Inferior parietal cortex (tissue), 1 donor: ENCODE measurements at regions not wholly inside any gene's neighbourhood (a gene's known extent, or its start where the extent isn't known, plus 50 kb on each side); places are given as distances from the start of the nearest gene placed in this dataset.
"Not testable (repeated sequence)": the region's sequence is repeated elsewhere in the genome, so short reads cannot be mapped to it uniquely, and the experiment has no call there.

Experiments used
- DNase-seq: peaks from one replicate; pipeline ENCODE4 v3.0.0-alpha.2; 2016; ENCODE audit errors: extremely low spot score

DNA sequence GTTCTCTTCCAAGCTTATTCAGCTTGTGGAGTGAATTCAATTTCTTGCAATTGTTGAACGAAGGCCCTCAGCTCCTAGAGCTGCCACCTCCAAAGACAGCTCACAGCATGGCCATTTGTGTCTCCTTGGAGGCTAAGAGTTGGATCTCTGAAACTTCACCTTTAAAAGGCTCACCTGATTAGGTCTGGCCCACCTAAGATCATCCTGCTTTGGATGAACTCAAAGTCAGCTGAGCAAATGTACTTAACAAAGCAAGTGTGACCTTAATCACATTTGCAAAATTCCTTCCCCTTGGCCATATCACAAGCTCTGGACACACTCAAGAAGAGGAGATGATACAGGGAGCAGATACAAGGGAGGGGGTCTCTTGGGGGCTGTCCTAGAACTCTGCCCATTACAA is 67.8 kb upstream of the EEF2KMT start:
- DNase-seq, result not testable (repeated sequence)

- DNase-seq, result not testable (repeated sequence)
Observed at GRCh38 chr16:5162801-5163200, 65.2 kb upstream of the EEF2KMT start.

DNA sequence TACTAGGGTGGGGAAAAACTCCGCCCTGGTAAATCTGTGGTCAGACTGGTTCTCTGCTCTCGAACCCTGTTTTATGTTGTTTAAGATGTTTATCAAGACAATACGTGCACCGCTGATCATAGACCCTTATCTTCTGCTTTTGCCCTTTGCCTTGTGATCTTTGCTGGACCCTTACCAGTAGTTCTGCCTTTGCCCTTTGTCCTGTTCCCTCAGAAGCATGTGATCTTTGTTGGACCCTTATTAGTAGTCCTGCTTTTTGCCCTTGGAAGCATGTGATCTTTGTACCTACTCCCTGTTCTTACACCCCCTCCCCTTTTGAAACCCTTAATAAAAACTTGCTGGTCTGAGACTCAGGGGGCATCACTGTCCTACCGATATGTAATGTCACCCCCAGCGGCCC is 64.3 kb upstream of the EEF2KMT start:
- DNase-seq, result not testable (repeated sequence)

DNA sequence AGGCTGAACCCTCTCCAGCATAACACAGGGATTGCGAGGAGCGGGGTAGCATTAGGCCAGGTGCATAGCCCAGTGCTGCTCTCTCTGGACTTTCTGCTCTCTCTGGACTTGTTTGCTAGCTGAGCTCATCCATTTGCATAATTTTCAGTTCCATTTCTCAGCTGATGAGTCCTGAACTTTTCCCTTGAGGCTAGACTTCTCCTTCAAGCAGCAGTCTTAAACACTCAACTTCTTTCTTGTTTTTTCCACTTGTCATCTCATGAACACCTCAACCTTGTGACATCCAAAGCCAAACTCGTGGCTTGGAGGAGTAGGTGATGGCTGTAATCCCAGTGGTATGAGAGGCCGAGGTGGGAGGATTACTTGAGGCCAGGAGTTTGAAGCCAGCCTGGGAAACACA is 62.4 kb upstream of the EEF2KMT start:
- DNase-seq, result not testable (repeated sequence)

- DNase-seq, result not testable (repeated sequence)
Observed at GRCh38 chr16:5159537-5159936, 61.9 kb upstream of the EEF2KMT start.

DNA sequence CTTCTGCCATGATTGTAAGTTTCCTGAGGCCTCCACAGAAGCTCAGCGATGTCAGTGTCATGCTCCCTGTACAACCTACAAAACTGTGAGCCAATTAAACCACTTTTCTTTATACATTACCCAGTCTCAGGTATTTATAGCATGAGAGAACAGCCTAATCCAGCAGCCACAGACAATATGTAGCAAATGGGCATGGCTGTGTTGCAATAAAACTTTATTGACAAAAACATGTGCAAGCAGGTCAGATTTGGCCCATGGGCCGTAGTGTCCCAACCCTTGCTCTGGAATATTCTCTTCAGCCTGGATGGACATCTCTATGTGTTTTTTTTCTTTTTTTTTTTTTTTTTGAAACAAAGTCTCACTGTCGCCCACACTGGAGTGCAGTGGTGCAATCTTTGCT is 60.9 kb upstream of the EEF2KMT start:
- DNase-seq, result no peak

DNA sequence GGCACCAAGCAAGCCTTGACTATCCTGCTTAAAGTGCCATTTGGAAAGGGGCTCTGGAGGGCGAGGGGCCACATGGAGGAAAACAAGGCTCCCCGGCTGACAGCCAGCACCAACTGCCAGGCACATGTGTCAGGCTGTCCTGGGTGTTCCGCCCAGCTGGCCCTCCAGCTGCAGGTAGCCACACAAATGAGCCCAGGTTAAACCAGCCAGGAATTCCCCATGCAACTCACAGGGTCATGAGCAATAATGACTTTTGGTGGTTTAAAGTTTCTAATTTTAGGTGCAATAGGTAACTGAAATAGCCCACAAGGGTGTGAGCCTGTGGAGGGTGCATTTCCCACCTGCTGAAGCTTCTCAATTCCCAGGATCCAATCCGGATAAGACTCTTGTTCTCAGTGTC is 58.9 kb upstream of the EEF2KMT start:
- DNase-seq, result not testable (repeated sequence)

- not testable (repeated sequence) for DNase-seq
Observed at GRCh38 chr16:5154006-5154405, 56.4 kb upstream of the EEF2KMT start.

- not testable (repeated sequence) for DNase-seq
Observed at GRCh38 chr16:5151409-5151808, 53.8 kb upstream of the EEF2KMT start.
